Brain microvascular endothelial cell (primary cell): ENCODE measurements at regions not wholly inside any gene's neighbourhood (a gene's known extent, or its start where the extent isn't known, plus 50 kb on each side); places are given as distances from the start of the nearest gene placed in this dataset.

Experiments
- DNase-seq: peaks from one replicate; pipeline ENCODE4 v3.0.0-alpha.2; 2020
- H3K27ac ChIP-seq: fragments of 250-450 bp; sonication (Bioruptor Pico); 2 replicates; pipeline ENCODE4 v1.5.1; 2020; ENCODE audit warnings: mild to moderate bottlenecking, moderate library complexity
- H3K27me3 ChIP-seq: fragments of 250-450 bp; sonication (Bioruptor Pico); replicated peaks from 2 replicates; pipeline ENCODE4 v1.5.1; 2020; ENCODE audit warnings: mild to moderate bottlenecking
- H3K36me3 ChIP-seq: fragments of 250-450 bp; sonication (Bioruptor Pico); replicated peaks from 2 replicates; pipeline ENCODE4 v1.5.1; 2020; ENCODE audit warnings: mild to moderate bottlenecking
- H3K4me3 ChIP-seq: 2 replicates; pipeline ENCODE4 v1.5.1; 2011; ENCODE audit warnings: low read depth, mild to moderate bottlenecking, control low read depth, low read length, moderate library complexity
- in situ Hi-C: cut with HindIII; loops from 2 replicates; pipeline ENCODE4 v1.10.0; 2017; ENCODE audit warnings: low sequenced_read_pairs, low pct_ligation_motif_present
- TF ChIP-seq, protein P1 (sequence below): IDR thresholded peaks from 2 replicates; pipeline ENCODE4 v1.5.1; 2011; ENCODE audit warnings: low read depth, mild to moderate bottlenecking, moderate library complexity, low read length, control low read depth, inconsistent platforms; ENCODE audit errors: missing control alignments

DNA sequence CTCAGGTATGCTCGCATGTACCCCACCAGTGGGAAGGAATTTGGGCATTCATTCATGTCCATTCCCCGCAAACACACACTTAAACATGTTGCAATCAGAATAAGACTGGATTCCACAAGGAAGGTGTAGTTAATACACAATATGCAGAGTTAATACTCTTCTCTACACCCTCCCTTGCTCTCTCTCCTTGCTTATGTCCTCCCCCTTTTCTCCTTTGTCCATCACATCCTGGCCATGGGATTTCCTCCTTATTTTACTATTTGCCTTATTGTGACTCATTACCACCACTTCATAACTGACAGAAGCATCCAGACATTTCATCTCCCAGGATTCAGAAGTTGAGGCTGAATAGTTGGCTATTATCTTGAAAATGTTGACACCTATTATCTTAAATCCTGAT lies 473.8 kb upstream of the SPHKAP start:
- H3K27me3 ChIP-seq: no peaks in the 10 kb centered on the region
- no peaks in the 10 kb centered on the region for H3K36me3 ChIP-seq
- DNase-seq: no peak
- H3K27ac ChIP-seq: no peak overlapping the region
- H3K4me3 ChIP-seq: no peak overlapping the region
- in situ Hi-C loops: no loop called here
- TF ChIP-seq, protein P1, sequence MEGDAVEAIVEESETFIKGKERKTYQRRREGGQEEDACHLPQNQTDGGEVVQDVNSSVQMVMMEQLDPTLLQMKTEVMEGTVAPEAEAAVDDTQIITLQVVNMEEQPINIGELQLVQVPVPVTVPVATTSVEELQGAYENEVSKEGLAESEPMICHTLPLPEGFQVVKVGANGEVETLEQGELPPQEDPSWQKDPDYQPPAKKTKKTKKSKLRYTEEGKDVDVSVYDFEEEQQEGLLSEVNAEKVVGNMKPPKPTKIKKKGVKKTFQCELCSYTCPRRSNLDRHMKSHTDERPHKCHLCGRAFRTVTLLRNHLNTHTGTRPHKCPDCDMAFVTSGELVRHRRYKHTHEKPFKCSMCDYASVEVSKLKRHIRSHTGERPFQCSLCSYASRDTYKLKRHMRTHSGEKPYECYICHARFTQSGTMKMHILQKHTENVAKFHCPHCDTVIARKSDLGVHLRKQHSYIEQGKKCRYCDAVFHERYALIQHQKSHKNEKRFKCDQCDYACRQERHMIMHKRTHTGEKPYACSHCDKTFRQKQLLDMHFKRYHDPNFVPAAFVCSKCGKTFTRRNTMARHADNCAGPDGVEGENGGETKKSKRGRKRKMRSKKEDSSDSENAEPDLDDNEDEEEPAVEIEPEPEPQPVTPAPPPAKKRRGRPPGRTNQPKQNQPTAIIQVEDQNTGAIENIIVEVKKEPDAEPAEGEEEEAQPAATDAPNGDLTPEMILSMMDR: no peak

DNA sequence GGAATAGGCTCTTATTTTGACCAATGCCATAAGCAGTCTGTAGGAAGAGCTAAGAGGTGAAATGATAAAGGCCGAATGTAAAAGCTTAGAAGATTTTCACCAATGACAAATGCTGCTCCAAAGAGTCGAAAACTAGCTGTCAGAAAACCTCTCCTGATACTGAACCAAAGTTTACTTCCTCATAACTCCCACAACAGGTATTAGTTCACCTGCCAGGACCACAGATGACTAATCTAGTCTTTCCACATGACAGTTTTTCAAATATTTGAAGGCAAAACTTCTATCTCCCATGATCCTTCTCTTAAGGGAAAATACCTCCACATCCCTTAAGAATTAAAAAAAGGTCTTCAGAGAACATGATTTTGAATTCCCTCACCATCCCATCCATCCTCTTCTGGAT lies 473.2 kb upstream of the SPHKAP start:
- Histone ChIP-seq H3K4me3 (no peak overlapping the region), H3K27ac (no peak overlapping the region), H3K36me3 (no peaks in the 10 kb centered on the region), H3K27me3 (no peaks in the 10 kb centered on the region)
- TF ChIP-seq, protein P1: no peak
- in situ Hi-C loops: no loop called here
- no peak for DNase-seq

DNA sequence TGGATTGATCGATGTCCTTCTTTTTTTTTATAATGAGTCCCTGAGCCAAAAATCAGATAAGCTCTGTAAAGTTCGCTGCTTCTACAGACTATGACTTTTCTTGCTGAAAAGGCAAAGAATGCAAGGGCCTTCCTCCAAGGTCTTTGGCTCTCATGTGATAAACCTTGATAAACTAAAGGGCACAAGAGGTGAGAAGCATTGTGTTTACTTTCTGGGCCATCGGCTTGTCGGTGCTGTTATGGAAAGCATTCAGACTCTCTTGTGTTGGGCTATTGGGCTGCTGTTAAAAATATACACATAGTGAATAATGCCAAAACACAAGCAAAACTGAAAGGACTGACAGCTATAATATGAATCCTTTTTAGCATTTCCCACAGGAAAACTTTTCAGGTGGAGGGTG lies 472.4 kb upstream of the SPHKAP start:
- Histone ChIP-seq H3K27ac (no peak overlapping the region), H3K4me3 (no peak overlapping the region), H3K36me3 (no peaks in the 10 kb centered on the region), H3K27me3 (no peaks in the 10 kb centered on the region)
- no peak for DNase-seq
- TF ChIP-seq, protein P1: no peak
- in situ Hi-C loops: no loop called here

DNA sequence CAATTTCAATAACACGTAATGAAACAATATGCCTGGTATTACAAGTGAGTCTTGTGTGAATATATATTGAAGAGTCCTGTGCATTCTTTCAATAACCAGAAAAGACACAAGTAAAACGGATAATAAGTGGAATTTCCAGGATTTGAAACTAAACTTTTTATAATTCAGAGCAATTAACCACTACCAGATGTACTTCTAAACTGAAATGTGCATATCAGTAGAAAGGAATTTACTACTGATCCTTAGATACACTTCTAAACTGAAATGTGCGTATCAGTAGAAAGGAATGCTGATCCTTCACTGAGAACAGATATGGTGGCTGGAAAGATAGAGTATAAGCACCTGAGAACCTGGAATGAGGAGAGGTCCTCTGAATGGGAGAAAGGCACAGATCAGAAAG lies 470.9 kb upstream of the SPHKAP start:
- in situ Hi-C loops: no loop called here
- TF ChIP-seq, protein P1: no peak
- Histone ChIP-seq H3K27ac (no peak overlapping the region), H3K27me3 (no peaks in the 10 kb centered on the region), H3K4me3 (no peak overlapping the region), H3K36me3 (no peaks in the 10 kb centered on the region)
- DNase-seq: no peak

DNA sequence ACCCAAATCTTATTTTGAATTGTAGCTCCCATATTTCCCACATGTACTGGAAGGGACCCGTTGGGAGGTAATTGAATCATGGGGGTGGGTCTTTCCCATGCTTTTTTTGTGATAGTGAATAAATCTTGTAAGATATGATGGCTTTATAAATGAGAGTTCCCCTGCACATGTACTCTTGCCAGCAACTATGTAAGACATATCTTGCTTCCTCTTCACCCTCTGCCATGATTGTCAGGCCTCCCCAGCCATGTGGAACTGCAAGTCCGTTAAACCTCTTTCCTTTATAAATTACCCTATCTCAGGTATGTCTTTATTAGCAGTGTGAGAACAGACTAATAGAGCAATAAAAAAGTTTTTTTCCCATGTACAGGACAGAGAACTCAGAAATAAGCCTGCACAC lies 468.4 kb upstream of the SPHKAP start:
- H3K4me3 ChIP-seq: no peak overlapping the region
- in situ Hi-C loops: no loop called here
- no peaks in the 10 kb centered on the region for H3K36me3 ChIP-seq
- TF ChIP-seq, protein P1: no peak
- H3K27ac ChIP-seq: no peak overlapping the region
- no peaks in the 10 kb centered on the region for H3K27me3 ChIP-seq
- DNase-seq: no peak

DNA sequence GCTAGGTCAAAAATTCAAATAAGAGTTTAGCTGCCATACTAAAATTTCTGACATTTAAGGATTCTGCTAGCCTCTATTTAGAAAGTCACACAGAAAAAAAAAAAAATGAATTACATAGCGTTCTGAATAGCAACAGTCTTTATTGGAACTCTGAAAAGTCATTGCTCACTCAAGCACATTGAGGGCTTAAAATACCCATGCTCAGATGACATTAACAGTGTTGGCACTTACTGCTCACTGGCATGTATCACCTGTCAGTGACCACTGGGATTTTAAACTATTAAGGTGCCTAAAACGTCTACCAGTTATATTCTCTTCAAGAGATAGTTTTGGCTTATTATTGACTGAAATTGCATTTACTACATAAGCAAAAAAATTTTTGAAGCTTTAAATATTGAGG lies 468.0 kb upstream of the SPHKAP start:
- no peak overlapping the region for H3K27ac ChIP-seq
- TF ChIP-seq, protein P1: no peak
- no peak overlapping the region for H3K4me3 ChIP-seq
- H3K27me3 ChIP-seq: no peaks in the 10 kb centered on the region
- no peaks in the 10 kb centered on the region for H3K36me3 ChIP-seq
- in situ Hi-C loops: no loop called here
- DNase-seq: no peak
